ENCODE measurements at regions not wholly inside any gene's neighbourhood (a gene's known extent, or its start where the extent isn't known, plus 50 kb on each side); places are given as distances from the start of the nearest gene placed in this dataset.
"Not testable (repeated sequence)": the region's sequence is repeated elsewhere in the genome, so short reads cannot be mapped to it uniquely, and the experiment has no call there.

DNA sequence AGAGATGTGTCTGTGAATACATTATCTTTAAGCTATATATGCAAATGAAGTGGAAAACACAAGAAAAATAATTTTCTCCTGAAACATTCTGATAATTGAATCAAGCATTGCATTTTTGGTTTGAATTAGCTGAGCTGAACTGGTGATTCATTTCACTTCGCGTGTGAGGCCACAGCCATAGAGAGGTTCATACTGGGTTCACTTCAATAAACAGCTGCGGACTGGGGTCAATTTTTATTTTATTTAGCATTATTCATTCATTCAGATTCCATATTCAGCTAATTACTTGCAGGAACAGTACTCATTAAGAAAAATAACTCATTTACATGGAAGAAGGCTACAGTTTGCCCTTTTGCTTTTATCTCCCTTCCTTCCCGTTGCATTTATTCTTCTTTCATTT lies 195.2 kb upstream of the LRIG3 start:
- H3K4me3 ChIP-seq (ENCODE audit: low read length), result no peak overlapping the region
- no peak for DNase-seq
- H2AFZ ChIP-seq (ENCODE audit: low read length), result no peak overlapping the region
- no peaks in the 10 kb centered on the region for H3K79me2 ChIP-seq (ENCODE audit: low read length)
- H3K4me1 ChIP-seq (ENCODE audit: low read length), result no peaks in the 10 kb centered on the region
- H3K27ac ChIP-seq (ENCODE audit: low read length), result no peak overlapping the region
- H3K9ac ChIP-seq (ENCODE audit: low read length), result no peak overlapping the region
- no peaks in the 10 kb centered on the region for H4K20me1 ChIP-seq (ENCODE audit: insufficient read depth, low read depth, low read length)
- no peak overlapping the region for H3K4me2 ChIP-seq (ENCODE audit: low read depth, low read length, poor library complexity, severe bottlenecking)
- H3K9me2 ChIP-seq (replicated peaks; ENCODE audit: insufficient read depth, low read length), result no peaks in the 10 kb centered on the region
- H3K9me3 ChIP-seq (ENCODE audit: low read length), result no peaks in the 10 kb centered on the region
- H3K36me3 ChIP-seq (ENCODE audit: insufficient read depth, low read length), result no peaks in the 10 kb centered on the region
- no peaks in the 10 kb centered on the region for H3K27me3 ChIP-seq (ENCODE audit: low read length)

DNA sequence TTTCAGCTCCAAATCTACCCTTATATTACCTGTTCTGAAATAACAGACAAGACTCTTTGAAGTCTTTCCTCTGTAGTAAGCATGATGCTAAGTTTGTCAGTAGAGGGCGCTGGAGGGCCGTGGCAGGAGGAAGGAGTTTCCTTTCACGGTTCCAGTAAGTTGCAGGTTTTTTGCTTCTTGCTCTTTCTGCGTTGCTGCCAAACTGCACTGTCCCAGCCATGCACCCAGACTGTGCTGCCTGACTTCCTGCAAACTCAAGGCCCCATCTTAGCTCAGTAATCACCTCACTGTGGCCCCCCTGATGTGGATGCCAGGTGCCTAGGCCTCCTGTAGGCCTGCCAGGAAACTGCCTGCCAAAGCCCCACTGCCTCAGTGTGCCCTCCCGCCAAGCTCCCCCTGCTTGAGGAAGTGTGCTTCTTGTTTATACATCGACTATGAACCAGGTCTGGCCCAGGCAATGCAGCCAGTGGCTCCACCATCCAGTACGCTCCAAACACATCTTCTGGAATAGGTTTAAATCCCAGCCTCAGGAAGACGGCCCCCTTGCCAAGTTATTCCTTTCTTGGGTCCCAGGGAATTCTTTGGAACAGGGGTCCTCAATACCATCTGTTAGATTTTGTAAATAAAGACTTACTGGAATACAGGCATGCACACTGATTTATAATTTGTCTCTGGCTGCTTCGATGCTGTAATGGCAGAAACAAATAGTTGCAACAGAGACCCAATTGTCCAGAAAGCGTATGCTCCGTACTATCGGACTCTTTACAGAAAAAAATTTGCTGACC lies 193.7 kb upstream of the LRIG3 start:
- Histone ChIP-seq H3K27me3 (ENCODE audit: low read length) (no peaks in the 10 kb centered on the region), H2AFZ (ENCODE audit: low read length) (peak overlapping the region; percentile 60; the same call in 1 of the 2 replicates), H3K36me3 (ENCODE audit: insufficient read depth, low read length) (no peaks in the 10 kb centered on the region), H3K4me3 (ENCODE audit: low read length) (no peak overlapping the region), H3K4me1 (ENCODE audit: low read length) (no peaks in the 10 kb centered on the region), H3K9me2 (replicated peaks; ENCODE audit: insufficient read depth, low read length) (no peaks in the 10 kb centered on the region), H3K4me2 (ENCODE audit: low read depth, low read length, poor library complexity, severe bottlenecking) (no peak overlapping the region), H3K9me3 (ENCODE audit: low read length) (no peaks in the 10 kb centered on the region), H3K27ac (ENCODE audit: low read length) (no peak overlapping the region), H4K20me1 (ENCODE audit: insufficient read depth, low read depth, low read length) (no peaks in the 10 kb centered on the region), H3K79me2 (ENCODE audit: low read length) (no peaks in the 10 kb centered on the region), H3K9ac (ENCODE audit: low read length) (no peak overlapping the region)
- DNase-seq, result peak; percentile 92

DNA sequence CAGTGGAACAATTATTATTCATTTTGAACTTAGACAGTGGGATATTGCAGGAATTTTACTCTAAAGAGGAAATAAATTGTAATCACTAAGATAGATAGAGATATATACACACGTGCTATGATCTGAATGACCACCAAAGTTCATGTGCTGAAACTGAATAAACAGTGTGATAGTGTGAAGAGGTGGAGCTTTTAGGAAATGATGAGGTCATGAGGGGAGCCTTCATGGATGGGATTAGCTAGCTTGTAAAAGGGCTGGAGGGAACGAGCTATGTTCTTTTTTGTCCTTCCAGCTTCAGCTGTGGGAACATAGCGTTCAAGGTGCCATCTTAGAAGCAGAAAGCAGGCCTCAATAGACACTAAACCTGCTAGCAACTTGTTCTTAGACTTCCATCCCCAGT lies 191.5 kb upstream of the LRIG3 start:
- H2AFZ ChIP-seq (ENCODE audit: low read length), result no peak overlapping the region

DNA sequence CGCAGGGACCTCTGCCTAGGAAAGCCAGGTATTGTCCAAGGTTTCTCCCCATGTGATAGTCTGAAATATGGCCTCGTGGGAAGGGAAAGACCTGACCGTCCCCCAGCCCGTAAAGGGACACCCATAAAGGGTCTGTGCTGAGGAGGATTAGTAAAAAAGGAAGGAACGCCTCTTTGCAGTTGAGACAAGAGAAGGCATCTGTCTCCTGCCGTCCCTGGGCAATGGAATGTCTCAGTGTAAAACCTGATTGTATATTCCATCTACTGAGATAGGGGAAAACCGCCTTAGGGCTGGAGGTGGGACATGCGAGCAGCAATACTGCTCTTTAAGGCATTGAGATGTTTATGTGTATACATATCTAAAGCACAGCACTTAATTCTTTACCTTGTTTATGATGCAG lies 188.2 kb upstream of the LRIG3 start:
- H3K4me3 ChIP-seq (ENCODE audit: low read length); H2AFZ ChIP-seq (ENCODE audit: low read length): not testable (repeated sequence)

More for the DNA sequence above, 191.5 kb upstream of the LRIG3 start:
- Histone ChIP-seq H3K9me2 (replicated peaks; ENCODE audit: insufficient read depth, low read length) (no peaks in the 10 kb centered on the region), H3K27me3 (ENCODE audit: low read length) (no peaks in the 10 kb centered on the region), H3K9ac (ENCODE audit: low read length) (no peak overlapping the region), H3K36me3 (ENCODE audit: insufficient read depth, low read length) (no peaks in the 10 kb centered on the region), H3K4me1 (ENCODE audit: low read length) (no peaks in the 10 kb centered on the region), H4K20me1 (ENCODE audit: insufficient read depth, low read depth, low read length) (no peaks in the 10 kb centered on the region), H3K79me2 (ENCODE audit: low read length) (no peaks in the 10 kb centered on the region), H3K9me3 (ENCODE audit: low read length) (no peaks in the 10 kb centered on the region), H3K4me2 (ENCODE audit: low read depth, low read length, poor library complexity, severe bottlenecking) (no peak overlapping the region), H3K27ac (ENCODE audit: low read length) (no peak overlapping the region), H3K4me3 (ENCODE audit: low read length) (no peak overlapping the region)
- no peak for DNase-seq

DNA sequence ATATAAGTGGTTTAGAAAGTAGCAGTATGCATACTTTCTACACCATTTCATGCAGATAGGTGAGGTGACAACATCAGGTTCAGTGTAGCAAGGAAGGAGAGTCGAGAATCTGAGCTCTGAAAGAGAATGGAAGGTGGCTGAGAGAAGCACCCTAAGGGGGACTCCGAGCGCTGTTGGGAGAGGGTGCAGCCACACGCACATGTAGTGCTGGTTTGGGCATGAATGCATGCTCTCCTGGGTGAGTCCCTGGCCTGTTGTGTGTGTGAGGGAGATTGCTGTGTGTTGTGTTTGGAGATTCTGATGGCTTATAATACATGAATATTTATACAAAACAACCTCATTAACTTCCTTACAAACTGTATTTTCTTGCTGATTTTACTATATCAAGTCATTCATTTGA lies 180.3 kb upstream of the LRIG3 start:
- Histone ChIP-seq H3K9me2 (replicated peaks; ENCODE audit: insufficient read depth, low read length) (no peaks in the 10 kb centered on the region), H3K4me1 (ENCODE audit: low read length) (no peaks in the 10 kb centered on the region), H3K36me3 (ENCODE audit: insufficient read depth, low read length) (no peaks in the 10 kb centered on the region), H3K4me3 (ENCODE audit: low read length) (no peak overlapping the region), H4K20me1 (ENCODE audit: insufficient read depth, low read depth, low read length) (no peaks in the 10 kb centered on the region), H3K4me2 (ENCODE audit: low read depth, low read length, poor library complexity, severe bottlenecking) (no peak overlapping the region), H3K27me3 (ENCODE audit: low read length) (no peaks in the 10 kb centered on the region), H3K27ac (ENCODE audit: low read length) (no peak overlapping the region), H3K79me2 (ENCODE audit: low read length) (no peaks in the 10 kb centered on the region), H3K9ac (ENCODE audit: low read length) (no peak overlapping the region), H3K9me3 (ENCODE audit: low read length) (no peaks in the 10 kb centered on the region), H2AFZ (ENCODE audit: low read length) (no peak overlapping the region)
- DNase-seq, result no peak

More for the DNA sequence above, 188.2 kb upstream of the LRIG3 start:
- H3K4me1 ChIP-seq (ENCODE audit: low read length); H3K9me3 ChIP-seq (ENCODE audit: low read length); H3K9me2 ChIP-seq (replicated peaks; ENCODE audit: insufficient read depth, low read length); H3K27ac ChIP-seq (ENCODE audit: low read length); H3K36me3 ChIP-seq (ENCODE audit: insufficient read depth, low read length); H3K27me3 ChIP-seq (ENCODE audit: low read length); H4K20me1 ChIP-seq (ENCODE audit: insufficient read depth, low read depth, low read length); H3K4me2 ChIP-seq (ENCODE audit: low read depth, low read length, poor library complexity, severe bottlenecking); H3K79me2 ChIP-seq (ENCODE audit: low read length); DNase-seq; H3K9ac ChIP-seq (ENCODE audit: low read length): not testable (repeated sequence)

DNA sequence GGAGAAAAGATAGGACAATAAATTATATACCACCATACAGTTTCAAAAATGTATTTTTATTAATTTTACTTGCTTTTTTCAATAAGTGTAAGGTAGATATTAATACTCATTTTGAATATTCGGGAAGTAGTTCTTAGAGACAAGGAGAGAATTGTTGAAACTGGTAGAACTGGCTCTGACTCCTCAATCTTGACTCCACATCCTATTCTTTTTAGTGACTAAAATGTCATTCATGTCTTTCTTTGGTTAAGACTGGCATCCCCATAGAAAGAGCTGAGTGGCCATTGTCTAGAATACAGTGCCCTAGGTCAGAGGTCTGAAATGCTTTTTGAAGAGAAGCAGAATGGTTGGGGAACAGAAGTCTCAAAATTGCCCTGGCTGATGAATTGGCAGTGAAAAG lies 177.6 kb upstream of the LRIG3 start:
- no peaks in the 10 kb centered on the region for H3K79me2 ChIP-seq (ENCODE audit: low read length)
- H3K4me2 ChIP-seq (ENCODE audit: low read depth, low read length, poor library complexity, severe bottlenecking), result no peak overlapping the region
- no peaks in the 10 kb centered on the region for H3K9me2 ChIP-seq (replicated peaks; ENCODE audit: insufficient read depth, low read length)
- H2AFZ ChIP-seq (ENCODE audit: low read length), result no peak overlapping the region
- no peaks in the 10 kb centered on the region for H3K4me1 ChIP-seq (ENCODE audit: low read length)
- no peak overlapping the region for H3K27ac ChIP-seq (ENCODE audit: low read length)
- no peak for DNase-seq
- H4K20me1 ChIP-seq (ENCODE audit: insufficient read depth, low read depth, low read length), result no peaks in the 10 kb centered on the region
- no peak overlapping the region for H3K9ac ChIP-seq (ENCODE audit: low read length)
- no peaks in the 10 kb centered on the region for H3K27me3 ChIP-seq (ENCODE audit: low read length)
- H3K9me3 ChIP-seq (ENCODE audit: low read length), result no peaks in the 10 kb centered on the region
- no peaks in the 10 kb centered on the region for H3K36me3 ChIP-seq (ENCODE audit: insufficient read depth, low read length)
- H3K4me3 ChIP-seq (ENCODE audit: low read length), result no peak overlapping the region

DNA sequence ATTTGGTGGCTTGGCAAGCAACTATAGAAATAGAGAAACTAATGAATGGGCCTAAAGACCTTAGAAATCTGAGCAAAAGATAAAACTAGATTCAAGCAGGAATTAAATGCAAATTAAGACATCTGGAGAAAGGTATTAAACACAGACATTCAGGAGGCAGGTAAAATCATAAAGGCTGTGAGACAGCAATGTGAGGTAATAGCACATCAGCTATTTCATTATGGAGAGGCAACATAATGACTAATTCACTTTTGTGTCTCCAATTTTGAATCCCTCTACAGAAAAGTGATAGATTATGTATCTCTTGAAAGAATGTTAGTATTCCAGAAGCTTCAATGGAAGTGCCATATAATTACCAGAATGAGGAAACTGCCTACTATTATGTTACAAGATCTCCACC lies 175.9 kb upstream of the LRIG3 start:
- H3K9ac ChIP-seq (ENCODE audit: low read length), result no peak overlapping the region
- H3K9me3 ChIP-seq (ENCODE audit: low read length), result no peaks in the 10 kb centered on the region
- H3K9me2 ChIP-seq (replicated peaks; ENCODE audit: insufficient read depth, low read length), result no peaks in the 10 kb centered on the region
- H3K27me3 ChIP-seq (ENCODE audit: low read length), result no peaks in the 10 kb centered on the region
- H3K4me1 ChIP-seq (ENCODE audit: low read length), result no peaks in the 10 kb centered on the region
- H3K27ac ChIP-seq (ENCODE audit: low read length), result no peak overlapping the region
- H3K4me3 ChIP-seq (ENCODE audit: low read length), result no peak overlapping the region
- no peaks in the 10 kb centered on the region for H4K20me1 ChIP-seq (ENCODE audit: insufficient read depth, low read depth, low read length)
- H3K36me3 ChIP-seq (ENCODE audit: insufficient read depth, low read length), result no peaks in the 10 kb centered on the region
- no peak for DNase-seq
- H3K79me2 ChIP-seq (ENCODE audit: low read length), result no peaks in the 10 kb centered on the region
- no peak overlapping the region for H2AFZ ChIP-seq (ENCODE audit: low read length)
- H3K4me2 ChIP-seq (ENCODE audit: low read depth, low read length, poor library complexity, severe bottlenecking), result no peak overlapping the region

DNA sequence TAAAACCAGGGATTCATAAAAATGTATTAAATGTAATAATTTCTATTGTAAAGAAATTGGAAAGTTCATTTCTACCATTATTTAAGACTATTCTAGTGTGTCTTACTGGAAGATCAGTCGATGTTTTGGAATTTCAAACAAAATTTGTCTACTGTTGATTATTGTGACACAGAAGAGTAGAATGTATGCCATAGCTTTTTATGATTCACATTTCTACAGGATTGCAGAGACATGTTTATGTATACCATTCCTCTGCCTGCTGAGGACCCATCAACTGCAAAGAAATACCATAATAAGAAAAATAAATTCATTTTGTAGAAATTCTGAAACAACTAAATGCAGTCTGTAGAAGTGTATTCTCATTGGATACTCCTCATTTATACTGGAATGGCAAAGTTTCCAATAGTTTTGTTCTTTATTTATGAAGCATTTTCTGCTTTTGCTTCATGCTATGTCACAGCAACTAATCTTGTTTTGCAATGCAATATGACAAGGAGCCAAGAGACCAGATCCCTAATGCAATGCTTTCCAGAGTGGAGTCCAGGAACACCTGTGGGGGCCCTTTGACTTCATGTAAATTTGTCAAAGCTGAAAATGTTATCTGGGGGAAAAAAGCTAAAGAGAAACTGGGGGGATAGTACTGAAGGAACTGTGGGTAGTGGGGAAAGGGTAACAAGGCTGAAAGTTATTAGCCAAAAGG lies 172.9 kb upstream of the LRIG3 start:
- Histone ChIP-seq H4K20me1 (ENCODE audit: insufficient read depth, low read depth, low read length) (no peaks in the 10 kb centered on the region), H3K4me3 (ENCODE audit: low read length) (no peak overlapping the region), H3K4me1 (ENCODE audit: low read length) (no peaks in the 10 kb centered on the region), H3K9me3 (ENCODE audit: low read length) (no peaks in the 10 kb centered on the region), H2AFZ (ENCODE audit: low read length) (no peak overlapping the region), H3K4me2 (ENCODE audit: low read depth, low read length, poor library complexity, severe bottlenecking) (no peak overlapping the region), H3K36me3 (ENCODE audit: insufficient read depth, low read length) (no peaks in the 10 kb centered on the region), H3K9ac (ENCODE audit: low read length) (no peak overlapping the region), H3K9me2 (replicated peaks; ENCODE audit: insufficient read depth, low read length) (no peaks in the 10 kb centered on the region), H3K27ac (ENCODE audit: low read length) (no peak overlapping the region), H3K79me2 (ENCODE audit: low read length) (no peaks in the 10 kb centered on the region), H3K27me3 (ENCODE audit: low read length) (no peaks in the 10 kb centered on the region)
- no peak for DNase-seq
